ENCODE measurements at regions not wholly inside any gene's neighbourhood (a gene's known extent, or its start where the extent isn't known, plus 50 kb on each side); places are given as distances from the start of the nearest gene placed in this dataset.

- TF ChIP-seq SRF (IDR thresholded peaks at IDR 0.05; ENCODE audit: low read depth) (no peak), RAD21 (IDR thresholded peaks at IDR 0.05; ENCODE audit: low read depth) (no peak)
- Histone ChIP-seq H3K4me1 (ENCODE audit: control insufficient read depth in 1 of 2, insufficient read depth in 2 of 2, low read length in 2 of 2) (peaks cover 0 to under 1% of the 10 kb centered on the region in 2 experiments; a peak in 1 of 4 replicates), H3K9ac (ENCODE audit: low read length) (no peak overlapping the region), H3K9me2 (ENCODE audit: insufficient read depth) (no peaks in the 10 kb centered on the region), H3K79me2 (ENCODE audit: insufficient read depth, low read length) (no peaks in the 10 kb centered on the region), H3K27ac (ENCODE audit: low read depth, low read length) (no peak overlapping the region), H3K27me3 (ENCODE audit: insufficient read depth, low read length) (no peaks in the 10 kb centered on the region), H4K20me1 (ENCODE audit: insufficient read depth) (no peaks in the 10 kb centered on the region), H3K36me3 (ENCODE audit: control insufficient read depth in 1 of 2, insufficient read depth in 2 of 2, low read length in 2 of 2) (no peaks in the 10 kb centered on the region), H3K4me2 (ENCODE audit: low read length) (no peak overlapping the region), H3K4me3 (replicated peaks in 1 of 2; ENCODE audit: low read depth in 1 of 2, low read length in 2 of 2) (no peak overlapping the region), H3K9me3 (ENCODE audit: control insufficient read depth in 1 of 2, insufficient read depth in 1 of 2, low read depth in 1 of 2, low read length in 2 of 2) (no peaks in the 10 kb centered on the region), H2AFZ (ENCODE audit: low read depth, low read length, poor library complexity, severe bottlenecking) (no peak overlapping the region)
- RAD21 ChIA-PET (ENCODE audit: low non-redundant PET in 1 of 2, low total read pairs in 2 of 2, uncharacterized antibody in 2 of 2, unreplicated experiment in 2 of 2), result no interaction called here
- no TSS peak for BruUV-seq (replicated peaks)
- no peak for DNase-seq (ENCODE audit: low read depth, low spot score)
- intact Hi-C loops (cut with micrococcal nuclease), result no loop called here
- no peak for ATAC-seq
- POLR2A ChIA-PET, result no interaction called here
- CTCF ChIA-PET, result no interaction called here
Measured at GRCh38 chr2:8217468-8218030, 464.3 kb upstream of the ID2 start.

- Histone ChIP-seq H3K9me3 (ENCODE audit: control insufficient read depth in 1 of 2, insufficient read depth in 1 of 2, low read depth in 1 of 2, low read length in 2 of 2) (no peaks in the 10 kb centered on the region), H4K20me1 (ENCODE audit: insufficient read depth) (no peaks in the 10 kb centered on the region), H3K79me2 (ENCODE audit: insufficient read depth, low read length) (no peaks in the 10 kb centered on the region), H2AFZ (ENCODE audit: low read depth, low read length, poor library complexity, severe bottlenecking) (no peak overlapping the region), H3K4me3 (replicated peaks in 1 of 2; ENCODE audit: low read depth in 1 of 2, low read length in 2 of 2) (no peak overlapping the region), H3K27me3 (ENCODE audit: insufficient read depth, low read length) (no peaks in the 10 kb centered on the region), H3K27ac (ENCODE audit: low read depth, low read length) (no peak overlapping the region), H3K4me2 (ENCODE audit: low read length) (no peak overlapping the region), H3K36me3 (ENCODE audit: control insufficient read depth in 1 of 2, insufficient read depth in 2 of 2, low read length in 2 of 2) (no peaks in the 10 kb centered on the region), H3K4me1 (ENCODE audit: control insufficient read depth in 1 of 2, insufficient read depth in 2 of 2, low read length in 2 of 2) (no peaks in the 10 kb centered on the region), H3K9ac (ENCODE audit: low read length) (no peak overlapping the region), H3K9me2 (ENCODE audit: insufficient read depth) (no peaks in the 10 kb centered on the region)
- TF ChIP-seq MAX (IDR thresholded peaks at IDR 0.05) (no peak), ZNF274 (IDR thresholded peaks at IDR 0.05; ENCODE audit: low read depth, low read length) (no peak), ELF1 (IDR thresholded peaks at IDR 0.05; ENCODE audit: borderline replicate concordance, low read depth) (no peak), RAD21 (IDR thresholded peaks at IDR 0.05; ENCODE audit: low read depth) (no peak), SP1 (IDR thresholded peaks at IDR 0.05; ENCODE audit: low read depth) (no peak), EZH2 (IDR thresholded peaks at IDR 0.05) (no peak), EGR1 (IDR thresholded peaks at IDR 0.05; ENCODE audit: low read depth) (no peak), EZH2phosphoT487 (IDR thresholded peaks at IDR 0.05; ENCODE audit: borderline replicate concordance) (no peak), CBX3 (IDR thresholded peaks at IDR 0.05; ENCODE audit: low read depth) (no peak), JUND (IDR thresholded peaks at IDR 0.05) (no peak)
- CTCF ChIA-PET, result no interaction called here
- DNase-seq (ENCODE audit: low read depth, low spot score) (no peak), ATAC-seq (no peak)
- BruUV-seq (replicated peaks), result no TSS peak
- POLR2A ChIA-PET, result no interaction called here
- RAD21 ChIA-PET (ENCODE audit: low non-redundant PET in 1 of 2, low total read pairs in 2 of 2, uncharacterized antibody in 2 of 2, unreplicated experiment in 2 of 2), result no interaction called here
- intact Hi-C loops (cut with micrococcal nuclease), result no loop called here
Measured at GRCh38 chr2:8219096-8219495, 462.8 kb upstream of the ID2 start.
